ENCODE measurements at regions not wholly inside any gene's neighbourhood (a gene's known extent, or its start where the extent isn't known, plus 50 kb on each side); places are given as distances from the start of the nearest gene placed in this dataset.

DNA sequence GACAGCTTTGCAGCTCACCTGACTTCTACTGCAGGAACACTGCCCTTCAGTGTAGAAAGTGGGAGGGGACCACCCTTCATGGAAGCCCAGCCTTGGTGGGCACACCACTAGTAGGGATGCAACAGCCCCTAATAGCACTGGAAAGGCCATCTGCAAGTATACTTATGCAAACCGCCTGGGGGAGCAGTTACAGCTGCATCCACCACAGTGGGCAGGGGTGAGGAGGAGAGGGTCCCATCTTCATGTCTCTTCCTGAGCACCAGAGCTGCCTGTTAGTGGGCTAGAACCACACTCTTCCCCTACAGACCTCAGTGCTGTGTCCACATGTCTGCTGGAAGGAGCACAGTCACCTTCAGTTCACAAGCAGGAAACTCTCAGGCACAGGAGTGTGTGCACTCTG lies 66.2 kb upstream of the LHX8 start:
- no peak for TF ChIP-seq CEBPB (IDR thresholded peaks at IDR 0.05; ENCODE audit: low read depth, low read length)
- no peak for TF ChIP-seq BHLHE40 (IDR thresholded peaks at IDR 0.05; ENCODE audit: low read depth, low read length)
- TF ChIP-seq CHD1 (IDR thresholded peaks at IDR 0.05; ENCODE audit: low read depth, low read length) = no peak
- no peak for TF ChIP-seq RAD21 (IDR thresholded peaks at IDR 0.05; ENCODE audit: low read length)
- TF ChIP-seq FOS (IDR thresholded peaks at IDR 0.05; ENCODE audit: low read depth, low read length) = no peak
- TF ChIP-seq MAFK (IDR thresholded peaks at IDR 0.05; ENCODE audit: low read depth, low read length) = no peak
- TF ChIP-seq, protein P1, sequence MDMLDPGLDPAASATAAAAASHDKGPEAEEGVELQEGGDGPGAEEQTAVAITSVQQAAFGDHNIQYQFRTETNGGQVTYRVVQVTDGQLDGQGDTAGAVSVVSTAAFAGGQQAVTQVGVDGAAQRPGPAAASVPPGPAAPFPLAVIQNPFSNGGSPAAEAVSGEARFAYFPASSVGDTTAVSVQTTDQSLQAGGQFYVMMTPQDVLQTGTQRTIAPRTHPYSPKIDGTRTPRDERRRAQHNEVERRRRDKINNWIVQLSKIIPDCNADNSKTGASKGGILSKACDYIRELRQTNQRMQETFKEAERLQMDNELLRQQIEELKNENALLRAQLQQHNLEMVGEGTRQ (IDR thresholded peaks at IDR 0.05; ENCODE audit: low read depth, low read length) = no peak
- no peak for TF ChIP-seq MAZ (IDR thresholded peaks at IDR 0.05; ENCODE audit: borderline replicate concordance, low read depth, low read length)
- TF ChIP-seq RFX5 (IDR thresholded peaks at IDR 0.05; ENCODE audit: low read depth, low read length) = no peak
- TF ChIP-seq POLR2A (IDR thresholded peaks at IDR 0.05; ENCODE audit: low read depth, low read length) = no peak
- TF ChIP-seq, protein P2, sequence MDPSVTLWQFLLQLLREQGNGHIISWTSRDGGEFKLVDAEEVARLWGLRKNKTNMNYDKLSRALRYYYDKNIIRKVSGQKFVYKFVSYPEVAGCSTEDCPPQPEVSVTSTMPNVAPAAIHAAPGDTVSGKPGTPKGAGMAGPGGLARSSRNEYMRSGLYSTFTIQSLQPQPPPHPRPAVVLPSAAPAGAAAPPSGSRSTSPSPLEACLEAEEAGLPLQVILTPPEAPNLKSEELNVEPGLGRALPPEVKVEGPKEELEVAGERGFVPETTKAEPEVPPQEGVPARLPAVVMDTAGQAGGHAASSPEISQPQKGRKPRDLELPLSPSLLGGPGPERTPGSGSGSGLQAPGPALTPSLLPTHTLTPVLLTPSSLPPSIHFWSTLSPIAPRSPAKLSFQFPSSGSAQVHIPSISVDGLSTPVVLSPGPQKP (IDR thresholded peaks at IDR 0.05; ENCODE audit: borderline replicate concordance, low read depth, low read length) = no peak
- no peak for TF ChIP-seq MXI1 (IDR thresholded peaks at IDR 0.05; ENCODE audit: borderline replicate concordance, low read depth, low read length)
- no peak for TF ChIP-seq SMC3 (IDR thresholded peaks at IDR 0.05; ENCODE audit: low read depth, low read length)
- no peak for TF ChIP-seq RCOR1 (IDR thresholded peaks at IDR 0.05; ENCODE audit: insufficient replicate concordance, low read length)
- TF ChIP-seq, protein P3, sequence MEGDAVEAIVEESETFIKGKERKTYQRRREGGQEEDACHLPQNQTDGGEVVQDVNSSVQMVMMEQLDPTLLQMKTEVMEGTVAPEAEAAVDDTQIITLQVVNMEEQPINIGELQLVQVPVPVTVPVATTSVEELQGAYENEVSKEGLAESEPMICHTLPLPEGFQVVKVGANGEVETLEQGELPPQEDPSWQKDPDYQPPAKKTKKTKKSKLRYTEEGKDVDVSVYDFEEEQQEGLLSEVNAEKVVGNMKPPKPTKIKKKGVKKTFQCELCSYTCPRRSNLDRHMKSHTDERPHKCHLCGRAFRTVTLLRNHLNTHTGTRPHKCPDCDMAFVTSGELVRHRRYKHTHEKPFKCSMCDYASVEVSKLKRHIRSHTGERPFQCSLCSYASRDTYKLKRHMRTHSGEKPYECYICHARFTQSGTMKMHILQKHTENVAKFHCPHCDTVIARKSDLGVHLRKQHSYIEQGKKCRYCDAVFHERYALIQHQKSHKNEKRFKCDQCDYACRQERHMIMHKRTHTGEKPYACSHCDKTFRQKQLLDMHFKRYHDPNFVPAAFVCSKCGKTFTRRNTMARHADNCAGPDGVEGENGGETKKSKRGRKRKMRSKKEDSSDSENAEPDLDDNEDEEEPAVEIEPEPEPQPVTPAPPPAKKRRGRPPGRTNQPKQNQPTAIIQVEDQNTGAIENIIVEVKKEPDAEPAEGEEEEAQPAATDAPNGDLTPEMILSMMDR (conservative IDR thresholded peaks at IDR 0.05; ENCODE audit: low read depth, low read length) = no peak
- Histone ChIP-seq H2BK5ac (ENCODE audit: low read depth, low read length, poor library complexity, severe bottlenecking) (no peak overlapping the region), H3K9me3 (ENCODE audit: control insufficient read depth, insufficient read depth, low read length) (peaks cover 13% of the 10 kb centered on the region; the same call in 1 of the 2 replicates), H3K9ac (ENCODE audit: low read depth, low read length) (no peak overlapping the region), H3K27ac (ENCODE audit: insufficient read depth, low read length) (no peak overlapping the region), H3K9me1 (ENCODE audit: insufficient read depth, low read length) (no peaks in the 10 kb centered on the region), H2BK20ac (ENCODE audit: low read depth, low read length) (no peak overlapping the region), H3K36me3 (ENCODE audit: control insufficient read depth, insufficient read depth, low read length) (no peaks in the 10 kb centered on the region), H4K5ac (ENCODE audit: low read depth, low read length) (no peak overlapping the region), H2BK15ac (ENCODE audit: low read depth, low read length) (no peak overlapping the region), H3K79me1 (ENCODE audit: low read depth in 1 of 2, low read length in 2 of 2) (no peaks in the 10 kb centered on the region), H3K4me3 (ENCODE audit: insufficient read depth, low read depth, low read length) (no peak overlapping the region), H3K23ac (ENCODE audit: low read depth, low read length) (no peak overlapping the region), H3K56ac (ENCODE audit: extremely low read depth, insufficient read depth, low read length) (no peak overlapping the region), H3K4me2 (ENCODE audit: low read depth, low read length) (no peak overlapping the region), H3K14ac (replicated peaks; ENCODE audit: low read depth, low read length) (no peak overlapping the region), H3K4ac (ENCODE audit: low read depth, low read length) (no peak overlapping the region), H2AK9ac (replicated peaks; ENCODE audit: low read depth, low read length, poor library complexity) (no peak overlapping the region), H3K27me3 (ENCODE audit: control insufficient read depth, insufficient read depth, low read length) (no peaks in the 10 kb centered on the region), H4K20me1 (ENCODE audit: insufficient read depth, low read length) (no peaks in the 10 kb centered on the region), H3K18ac (ENCODE audit: low read depth, low read length) (no peak overlapping the region), H2AK5ac (ENCODE audit: low read depth, low read length) (no peak overlapping the region), H2BK120ac (ENCODE audit: low read depth, low read length) (no peak overlapping the region), H4K91ac (ENCODE audit: insufficient read depth, low read depth, low read length) (no peak overlapping the region), H2AFZ (replicated peaks; ENCODE audit: low read length, poor library complexity) (no peak overlapping the region), H3K4me1 (ENCODE audit: control insufficient read depth, insufficient read depth, low read length) (no peaks in the 10 kb centered on the region), H4K8ac (ENCODE audit: low read depth in 2 of 2, low read length in 2 of 2) (no peak overlapping the region)
- dilution Hi-C loops (cut with HindIII; ENCODE audit: low sequenced_read_pairs, unreplicated experiment) (no loop called here), in situ Hi-C loops (cut with MboI; ENCODE audit: low sequenced_read_pairs) (no loop called here), intact Hi-C loops (cut with micrococcal nuclease) (no loop called here)
- DNase-seq (no peak), ATAC-seq (ENCODE audit: low read depth) (no peak)
- WGBS, 2 experiments (ENCODE audit: extremely low coverage in 2 of 2, insufficient read length in 1 of 2) = no CpG with 5 or more reads among the region's 1 CpG
- BruUV-seq (replicated peaks) = no TSS peak
- POLR2A ChIA-PET (ENCODE audit: unreplicated experiment) = no interaction called here
- CTCF ChIA-PET = no interaction called here
